Naive thymus-derived CD8-positive, alpha-beta T cell (primary cell): ENCODE measurements at regions not wholly inside any gene's neighbourhood (a gene's known extent, or its start where the extent isn't known, plus 50 kb on each side); places are given as distances from the start of the nearest gene placed in this dataset.

Experiments used
- ATAC-seq, 2 donors: fragments of 150-1000 bp; cut with Tn5 transposase in 1 of 2; sonication (Bioruptor Pico), chemical (Tn5 transposase) in 1 of 2; 1 replicate in 1 of 2; 2 replicates in 1 of 2; pipeline ENCODE4 v1.10.0; 2021; ENCODE audit warnings: mild to moderate bottlenecking in 2 of 2, moderate library complexity in 2 of 2
- POLR2A ChIA-PET: fragments of 350-600 bp; sonication (Branson Sonifier 250); formaldehyde crosslinking; loops from one replicate; lab custom pipeline; 2021; ENCODE audit warnings: antibody characterized with exemption; lab: Charles Lee
- DNase-seq, 10 donors: peaks; one replicate each; pipeline versions ENCODE4 v3.0.0 to v3.0.0-alpha.2; 2020 to 2022
- H3K27ac Mint-ChIP-seq, 10 donors: one replicate each; pipeline ENCODE4 v1.8.0; 2020 to 2022; ENCODE audit warnings: mild to moderate bottlenecking in 10 of 10, mixed read lengths in 10 of 10, moderate library complexity in 4 of 10, inconsistent platforms in 1 of 10
- H3K27me3 Mint-ChIP-seq, 5 donors: one replicate each; pipeline ENCODE4 v1.8.0; 2021 to 2022; ENCODE audit warnings: mixed read lengths in 5 of 5
- H3K36me3 Mint-ChIP-seq, 3 donors: one replicate each; pipeline ENCODE4 v1.8.0; 2020 to 2022; ENCODE audit warnings: mixed read lengths in 3 of 3, mild to moderate bottlenecking in 2 of 3, inconsistent platforms in 1 of 3
- H3K4me1 Mint-ChIP-seq, 4 donors: one replicate each; pipeline ENCODE4 v1.8.0; 2021 to 2022; ENCODE audit warnings: mixed read lengths in 4 of 4
- H3K4me3 Mint-ChIP-seq, 10 donors: one replicate each; pipeline ENCODE4 v1.8.0; 2020 to 2022; ENCODE audit warnings: mild to moderate bottlenecking in 10 of 10, mixed read lengths in 10 of 10, moderate library complexity in 6 of 10, inconsistent platforms in 1 of 10
- H3K9me3 Mint-ChIP-seq, 9 donors: one replicate each; pipeline ENCODE4 v1.8.0; 2020 to 2022; ENCODE audit warnings: mixed read lengths in 9 of 9, mild to moderate bottlenecking in 3 of 9, inconsistent platforms in 1 of 9, moderate library complexity in 1 of 9

GRCh38 chr21:26758083-26758880 is 86.9 kb downstream of the ADAMTS1 start:
- no peak overlapping the region for H3K4me3 Mint-ChIP-seq
- no peaks in the 10 kb centered on the region for H3K9me3 Mint-ChIP-seq
- H3K27ac Mint-ChIP-seq: no peak overlapping the region
- H3K27me3 Mint-ChIP-seq: peaks cover 0 to 15% (median 0%) of the 10 kb centered on the region in 5 donors
- DNase-seq: no peak
- POLR2A ChIA-PET: no interaction called here
- no peaks in the 10 kb centered on the region for H3K36me3 Mint-ChIP-seq
- no peaks in the 10 kb centered on the region for H3K4me1 Mint-ChIP-seq
- ATAC-seq: no peak

- H3K4me3 Mint-ChIP-seq: no peak overlapping the region
- ATAC-seq (no peak), DNase-seq (no peak)
- H3K27ac Mint-ChIP-seq: no peak overlapping the region
- no peaks in the 10 kb centered on the region for H3K36me3 Mint-ChIP-seq
- no peaks in the 10 kb centered on the region for H3K4me1 Mint-ChIP-seq
- peaks cover 0 to 14% (median 0%) of the 10 kb centered on the region in 5 donors for H3K27me3 Mint-ChIP-seq
- no peaks in the 10 kb centered on the region for H3K9me3 Mint-ChIP-seq
- POLR2A ChIA-PET: no interaction called here
These were observed 88.6 kb downstream of the ADAMTS1 start for GRCh38 chr21:26756491-26757159.

GRCh38 chr21:26754853-26755252 is 90.4 kb downstream of the ADAMTS1 start:
- no peaks in the 10 kb centered on the region for H3K4me1 Mint-ChIP-seq
- no peak overlapping the region for H3K27ac Mint-ChIP-seq
- ATAC-seq: no peak
- no peak for DNase-seq
- POLR2A ChIA-PET: no interaction called here
- H3K36me3 Mint-ChIP-seq: no peaks in the 10 kb centered on the region
- no peaks in the 10 kb centered on the region for H3K9me3 Mint-ChIP-seq
- H3K4me3 Mint-ChIP-seq: no peak overlapping the region
- peaks cover 0 to 15% (median 0%) of the 10 kb centered on the region in 5 donors for H3K27me3 Mint-ChIP-seq

DNA sequence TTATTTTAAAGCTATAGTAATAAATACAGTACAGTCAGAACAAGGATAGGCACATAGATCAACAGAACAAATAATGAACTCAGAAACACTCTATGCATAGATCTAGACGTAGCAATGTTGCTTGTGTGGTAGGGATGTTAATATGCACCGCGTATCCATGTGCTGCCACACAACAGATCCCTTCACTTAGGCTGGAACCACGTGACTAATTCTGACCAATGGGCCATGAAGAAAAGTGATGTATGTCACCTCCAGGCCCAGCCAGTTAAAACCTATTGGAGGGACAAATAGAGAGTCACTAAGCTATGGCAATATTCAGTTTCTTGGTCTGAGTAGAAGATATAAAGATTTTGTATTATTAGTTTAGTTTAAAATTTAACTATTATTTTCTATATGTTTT is 91.4 kb downstream of the ADAMTS1 start:
- POLR2A ChIA-PET: no interaction called here
- no peak overlapping the region for H3K4me3 Mint-ChIP-seq
- DNase-seq (no peak), ATAC-seq (no peak)
- H3K4me1 Mint-ChIP-seq: no peaks in the 10 kb centered on the region
- no peaks in the 10 kb centered on the region for H3K9me3 Mint-ChIP-seq
- no peak overlapping the region for H3K27ac Mint-ChIP-seq
- H3K36me3 Mint-ChIP-seq: no peaks in the 10 kb centered on the region
- peaks cover 0 to 15% (median 2%) of the 10 kb centered on the region in 5 donors for H3K27me3 Mint-ChIP-seq

DNA sequence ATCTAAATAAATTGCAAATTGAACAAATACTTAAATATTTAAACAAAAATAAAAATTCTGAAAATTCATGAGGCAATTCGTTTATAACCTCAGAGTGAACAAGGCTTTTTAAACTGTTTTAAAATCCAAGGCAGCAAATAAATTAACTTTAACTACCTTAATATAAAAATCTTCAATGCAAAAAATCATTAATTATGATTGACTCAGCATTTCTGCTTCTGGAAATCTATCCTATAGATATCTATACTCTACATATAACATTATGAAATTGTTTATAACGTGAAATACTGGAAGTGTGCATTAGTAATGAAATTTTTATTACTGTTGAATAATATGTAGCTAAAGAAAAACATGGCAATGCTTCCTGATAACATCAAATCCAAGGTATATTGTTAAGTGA is 92.4 kb downstream of the ADAMTS1 start:
- Mint-ChIP-seq H3K27ac (no peak overlapping the region), H3K4me1 (no peaks in the 10 kb centered on the region), H3K36me3 (no peaks in the 10 kb centered on the region), H3K4me3 (no peak overlapping the region), H3K9me3 (no peaks in the 10 kb centered on the region), H3K27me3 (peaks cover 0 to 11% (median 2%) of the 10 kb centered on the region in 5 donors)
- no peak for DNase-seq
- ATAC-seq: no peak
- POLR2A ChIA-PET: no interaction called here

DNA sequence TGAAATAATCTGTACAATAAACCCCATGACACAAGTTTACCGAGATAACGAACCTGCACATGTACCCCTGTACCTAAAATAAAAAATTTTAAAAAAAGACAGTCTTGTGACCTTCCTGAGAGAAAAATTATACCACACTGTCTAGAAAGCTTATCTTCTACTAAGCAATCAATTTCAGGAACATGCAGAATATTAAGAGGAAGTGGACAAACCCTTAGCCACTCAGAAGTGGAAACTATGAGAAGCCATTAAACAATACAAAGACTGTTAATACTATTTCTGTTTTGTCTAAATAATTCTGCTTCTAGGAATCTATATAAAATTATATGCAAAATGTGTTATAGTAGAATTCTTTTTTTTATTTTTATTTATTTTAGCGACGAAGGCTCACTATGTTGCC is 93.9 kb downstream of the ADAMTS1 start:
- H3K4me3 Mint-ChIP-seq: no peak overlapping the region
- H3K27me3 Mint-ChIP-seq: peaks cover 0 to 12% (median 4%) of the 10 kb centered on the region in 5 donors
- H3K9me3 Mint-ChIP-seq: no peaks in the 10 kb centered on the region
- H3K4me1 Mint-ChIP-seq: no peaks in the 10 kb centered on the region
- H3K27ac Mint-ChIP-seq: no peak overlapping the region
- H3K36me3 Mint-ChIP-seq: no peaks in the 10 kb centered on the region
- no peak for ATAC-seq
- POLR2A ChIA-PET: no interaction called here
- DNase-seq: no peak

GRCh38 chr21:26748066-26748465 is 97.1 kb downstream of the ADAMTS1 start:
- H3K36me3 Mint-ChIP-seq: no peaks in the 10 kb centered on the region
- no peaks in the 10 kb centered on the region for H3K4me1 Mint-ChIP-seq
- H3K9me3 Mint-ChIP-seq: no peaks in the 10 kb centered on the region
- peaks cover 0 to 12% (median 3%) of the 10 kb centered on the region in 5 donors for H3K27me3 Mint-ChIP-seq
- POLR2A ChIA-PET: no interaction called here
- no peak overlapping the region for H3K27ac Mint-ChIP-seq
- ATAC-seq (no peak), DNase-seq (no peak)
- no peak overlapping the region for H3K4me3 Mint-ChIP-seq

- Mint-ChIP-seq H3K36me3 (no peaks in the 10 kb centered on the region), H3K9me3 (no peaks in the 10 kb centered on the region), H3K27me3 (peaks cover 0 to 12% (median 3%) of the 10 kb centered on the region in 5 donors), H3K4me3 (no peak overlapping the region), H3K4me1 (no peaks in the 10 kb centered on the region), H3K27ac (no peak overlapping the region)
- DNase-seq (no peak), ATAC-seq (no peak)
- POLR2A ChIA-PET: no interaction called here
These were observed 98.0 kb downstream of the ADAMTS1 start for GRCh38 chr21:26747216-26747615.

- peaks cover 1 to 12% (median 2%) of the 10 kb centered on the region in 5 donors for H3K27me3 Mint-ChIP-seq
- no peaks in the 10 kb centered on the region for H3K9me3 Mint-ChIP-seq
- DNase-seq (no peak), ATAC-seq (no peak)
- H3K4me1 Mint-ChIP-seq: no peaks in the 10 kb centered on the region
- H3K4me3 Mint-ChIP-seq: no peak overlapping the region
- no peak overlapping the region for H3K27ac Mint-ChIP-seq
- no peaks in the 10 kb centered on the region for H3K36me3 Mint-ChIP-seq
- POLR2A ChIA-PET: no interaction called here
These were observed 101.7 kb downstream of the ADAMTS1 start for GRCh38 chr21:26743524-26743923.

- Mint-ChIP-seq H3K9me3 (no peaks in the 10 kb centered on the region), H3K27ac (no peak overlapping the region), H3K36me3 (no peaks in the 10 kb centered on the region), H3K4me1 (no peaks in the 10 kb centered on the region), H3K27me3 (peaks cover 0 to 11% (median 3%) of the 10 kb centered on the region in 5 donors), H3K4me3 (no peak overlapping the region)
- DNase-seq: no peak
- POLR2A ChIA-PET: no interaction called here
- ATAC-seq: no peak
These were observed 106.0 kb downstream of the ADAMTS1 start for GRCh38 chr21:26739189-26739588.

- POLR2A ChIA-PET: no interaction called here
- DNase-seq (no peak), ATAC-seq (no peak)
- no peak overlapping the region for H3K27ac Mint-ChIP-seq
- peaks cover 0 to 13% (median 7%) of the 10 kb centered on the region in 5 donors for H3K27me3 Mint-ChIP-seq
- H3K4me1 Mint-ChIP-seq: no peaks in the 10 kb centered on the region
- H3K4me3 Mint-ChIP-seq: no peak overlapping the region
- no peaks in the 10 kb centered on the region for H3K36me3 Mint-ChIP-seq
- no peaks in the 10 kb centered on the region for H3K9me3 Mint-ChIP-seq
These were observed 108.8 kb downstream of the ADAMTS1 start for GRCh38 chr21:26736449-26736848.

GRCh38 chr21:26732432-26733221 is 112.6 kb downstream of the ADAMTS1 start:
- ATAC-seq (no peak), DNase-seq (peak in 1 of 10 donors; percentile 13)
- Mint-ChIP-seq H3K27ac (no peak overlapping the region), H3K27me3 (peaks cover 0 to 11% (median 5%) of the 10 kb centered on the region in 5 donors), H3K36me3 (peaks cover 0 to 4% (median 0%) of the 10 kb centered on the region in 3 donors), H3K4me1 (no peaks in the 10 kb centered on the region), H3K4me3 (no peak overlapping the region), H3K9me3 (peaks cover 0 to 5% (median 0%) of the 10 kb centered on the region in 9 donors)
- POLR2A ChIA-PET: no interaction called here

DNA sequence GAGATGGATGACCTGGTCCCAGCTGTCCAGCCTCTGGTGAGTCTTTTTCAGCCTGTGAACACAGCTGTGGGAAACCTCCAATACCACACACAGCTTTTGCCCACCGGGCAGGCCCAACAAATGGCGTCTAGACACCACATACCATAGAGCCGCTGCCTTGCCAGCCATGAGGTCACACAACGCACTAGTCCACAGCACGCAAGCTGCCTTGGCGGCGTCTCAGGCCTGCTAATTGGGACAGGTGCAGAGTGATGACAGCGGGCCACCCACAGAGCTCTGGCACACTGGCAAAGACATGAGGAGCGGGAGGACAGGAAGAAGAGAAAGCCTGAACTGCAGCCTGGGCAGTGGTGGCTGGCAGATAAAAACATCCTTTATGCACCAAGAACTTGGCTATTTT is 125.5 kb downstream of the ADAMTS1 start:
- no peaks in the 10 kb centered on the region for H3K36me3 Mint-ChIP-seq
- no peak overlapping the region for H3K4me3 Mint-ChIP-seq
- H3K27ac Mint-ChIP-seq: no peak overlapping the region
- POLR2A ChIA-PET: no interaction called here
- no peak for DNase-seq
- no peak for ATAC-seq
- H3K27me3 Mint-ChIP-seq: peaks cover 2 to 11% (median 7%) of the 10 kb centered on the region in 5 donors
- no peaks in the 10 kb centered on the region for H3K9me3 Mint-ChIP-seq
- H3K4me1 Mint-ChIP-seq: no peaks in the 10 kb centered on the region
